DMS79 (cell line): ENCODE measurements at regions not wholly inside any gene's neighbourhood (a gene's known extent, or its start where the extent isn't known, plus 50 kb on each side); places are given as distances from the start of the nearest gene placed in this dataset.

Source experiments
- DNase-seq: peaks from one replicate; lab custom pipeline; 2025; lab: John Stamatoyannopoulos, UW

DNA sequence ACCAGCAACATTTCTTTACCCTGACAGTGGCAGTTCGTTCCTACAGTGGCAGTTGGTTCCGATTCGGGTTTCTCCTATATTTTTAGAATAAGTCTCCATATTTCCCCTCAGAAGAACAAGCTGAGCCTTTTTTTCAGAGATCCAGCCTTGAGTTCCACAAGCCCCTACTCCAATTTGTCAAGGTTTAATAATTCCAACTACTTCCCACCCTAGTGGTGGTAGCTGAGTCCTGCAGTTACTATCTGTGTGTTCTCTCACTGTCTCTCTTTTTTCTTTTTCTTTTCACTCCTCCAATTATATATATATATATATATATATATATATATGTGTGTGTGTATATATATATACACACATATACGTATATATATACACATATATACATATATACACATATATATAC, 1347.3 kb downstream of the PCDH9 start:
- DNase-seq, result no peak

DNA sequence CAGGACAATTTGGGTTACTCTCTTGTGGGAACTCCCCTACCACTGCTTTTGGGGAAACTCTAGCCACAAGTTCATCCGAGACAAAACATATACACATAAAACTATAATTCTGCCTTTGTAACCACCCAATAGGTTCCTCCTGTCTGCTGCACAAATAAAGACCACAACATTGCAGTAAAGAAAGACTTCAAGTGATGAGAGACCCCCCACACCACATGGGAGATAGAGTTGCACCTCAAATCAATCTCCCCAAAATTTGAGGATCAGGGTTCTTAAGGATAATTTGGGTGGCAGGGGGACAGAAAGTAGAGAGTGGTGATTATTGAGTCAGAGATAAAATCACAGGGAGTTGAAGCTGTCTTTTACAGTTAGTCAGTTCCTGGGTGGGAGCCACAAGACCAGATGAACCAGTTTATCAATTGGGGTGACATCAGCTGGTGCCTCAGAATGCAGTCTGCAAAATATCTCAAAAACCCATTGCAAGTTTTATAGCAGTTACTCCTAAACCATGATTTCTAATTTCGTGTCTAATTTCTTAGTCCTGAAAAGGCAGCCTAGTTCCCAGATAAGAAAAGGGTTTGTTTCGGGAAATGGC, 1348.5 kb downstream of the PCDH9 start:
- no peak for DNase-seq

DNA sequence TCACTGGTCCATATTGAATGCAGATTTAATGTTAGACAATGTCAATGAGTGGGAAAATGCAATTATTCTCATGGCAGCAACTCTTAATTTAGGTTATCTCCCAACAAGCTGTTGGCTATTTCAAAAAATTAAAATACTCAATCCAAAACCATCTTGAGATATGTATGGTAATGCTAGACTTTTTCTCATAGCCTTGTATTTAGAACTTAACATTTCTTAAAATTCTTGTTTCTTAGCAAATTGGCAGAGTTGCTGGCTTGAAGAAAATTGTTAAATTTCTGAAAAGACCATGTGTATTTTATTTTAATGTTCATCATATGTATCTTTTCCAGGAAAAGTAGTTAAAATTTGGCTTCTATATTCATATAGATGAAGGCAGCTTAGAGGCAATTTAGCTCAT, 1355.1 kb downstream of the PCDH9 start:
- no peak for DNase-seq

DNA sequence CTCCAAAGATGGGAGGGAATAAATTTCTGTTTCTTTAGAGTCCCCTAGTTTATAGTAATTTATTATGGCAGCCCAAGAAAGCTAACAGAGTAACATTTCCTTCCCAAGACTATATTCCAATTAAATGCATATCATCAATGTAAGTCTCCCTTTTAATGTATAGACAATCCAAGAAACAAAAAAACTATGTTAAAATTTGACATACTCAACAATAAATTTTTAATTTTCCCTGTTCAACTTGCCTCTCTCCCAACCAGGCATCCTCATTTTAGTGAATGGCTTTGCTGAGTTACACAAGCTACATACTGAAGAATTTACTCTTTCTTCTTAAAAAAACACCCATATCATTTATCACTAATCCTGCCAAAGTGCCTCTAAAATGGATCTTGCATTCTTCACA, 1357.7 kb downstream of the PCDH9 start:
- no peak for DNase-seq

DNA sequence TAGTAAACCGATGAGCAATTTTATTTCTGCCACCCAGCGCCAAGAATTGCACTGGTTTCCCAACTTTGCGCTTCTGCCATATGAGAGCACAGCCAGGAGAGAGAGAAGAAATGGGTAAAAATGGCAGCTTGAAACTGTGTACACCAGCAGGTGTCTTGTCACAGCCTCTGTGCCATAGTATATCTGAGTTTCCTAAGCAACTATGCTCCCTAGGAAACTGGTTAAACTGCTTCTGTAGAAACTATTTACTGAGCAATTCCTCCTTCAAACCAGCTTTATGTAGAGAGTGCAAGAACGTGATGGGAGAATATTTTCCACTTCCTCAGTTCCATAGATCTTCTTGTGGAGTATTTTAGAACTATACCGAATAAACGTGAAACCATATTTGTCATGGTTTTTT, 1361.3 kb downstream of the PCDH9 start:
- DNase-seq, result no peak

DNA sequence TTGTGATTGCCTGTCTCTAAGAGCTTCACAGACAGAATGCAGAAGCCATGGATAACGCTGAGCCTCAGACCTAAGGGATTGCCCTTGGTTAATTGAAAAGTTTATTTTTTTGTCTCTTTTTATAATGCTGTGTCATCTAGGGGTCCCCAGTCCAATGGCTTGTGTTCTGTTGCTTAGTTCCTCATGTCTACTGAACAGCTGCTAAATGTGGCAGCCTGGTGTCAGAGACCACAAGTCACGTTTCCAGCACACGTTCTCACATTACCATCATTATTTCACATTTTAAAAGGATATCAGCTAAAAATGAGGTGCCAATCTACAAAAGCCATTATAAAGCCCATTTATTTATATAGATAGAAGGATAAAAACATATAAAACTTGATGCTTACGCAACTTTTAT, 1362.0 kb downstream of the PCDH9 start:
- DNase-seq, result no peak

DNA sequence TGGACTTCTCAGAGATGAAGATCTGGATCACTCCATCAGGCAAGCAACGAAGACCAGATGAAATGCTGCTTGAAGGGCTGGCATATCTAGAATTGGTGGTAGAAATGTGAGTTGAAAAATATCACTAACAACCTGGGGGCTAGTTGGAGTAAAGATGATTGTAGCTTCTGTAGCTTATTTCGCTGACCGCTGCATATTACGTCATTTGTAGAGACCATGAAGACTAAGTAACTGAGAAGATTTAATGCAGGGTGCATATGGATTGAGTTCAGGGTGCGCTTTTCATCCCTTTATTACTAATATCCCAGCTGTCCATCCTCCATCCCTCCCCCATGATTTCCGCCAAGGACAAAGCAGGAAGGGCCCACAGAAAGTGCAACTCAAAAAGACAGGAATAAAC, 1364.0 kb downstream of the PCDH9 start:
- DNase-seq, result no peak

DNA sequence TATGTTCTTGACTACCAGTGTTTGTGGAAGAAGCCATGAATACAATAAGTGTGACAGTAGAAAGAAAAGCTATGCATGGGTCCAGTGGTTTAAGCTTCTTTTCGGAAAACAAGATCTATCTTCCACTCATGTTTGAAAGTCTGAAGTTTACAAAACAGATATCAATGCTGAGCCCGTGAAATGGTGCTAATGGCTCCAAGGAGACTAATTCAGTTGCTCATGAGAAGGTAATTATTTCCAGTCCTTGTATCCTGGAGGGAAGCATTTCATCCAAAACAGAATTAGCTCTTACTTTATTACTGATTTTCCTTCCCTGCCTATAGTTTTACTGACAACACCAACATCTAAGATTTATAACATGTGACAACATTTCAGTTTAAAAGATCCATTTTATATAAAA, 1364.9 kb downstream of the PCDH9 start:
- no peak for DNase-seq

DNA sequence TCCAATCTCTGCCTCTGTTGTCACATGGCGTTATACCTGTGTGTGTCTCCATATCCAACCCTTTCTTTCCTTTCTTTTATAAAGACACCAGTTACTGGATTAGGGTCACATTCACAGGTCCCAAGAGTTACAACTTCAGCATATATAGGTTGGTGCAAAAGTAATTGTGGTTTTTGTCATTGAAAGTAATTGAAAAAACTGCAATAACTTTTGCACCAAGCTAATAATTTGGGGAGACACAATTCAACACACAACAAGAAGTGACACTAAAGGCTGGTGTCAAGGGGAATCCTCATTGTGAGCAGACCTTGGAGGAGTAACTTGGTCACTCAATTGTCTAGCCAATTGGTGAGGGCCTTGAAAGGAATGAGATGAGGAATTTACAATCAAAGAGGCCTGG, 1366.1 kb downstream of the PCDH9 start:
- DNase-seq, result no peak

DNA sequence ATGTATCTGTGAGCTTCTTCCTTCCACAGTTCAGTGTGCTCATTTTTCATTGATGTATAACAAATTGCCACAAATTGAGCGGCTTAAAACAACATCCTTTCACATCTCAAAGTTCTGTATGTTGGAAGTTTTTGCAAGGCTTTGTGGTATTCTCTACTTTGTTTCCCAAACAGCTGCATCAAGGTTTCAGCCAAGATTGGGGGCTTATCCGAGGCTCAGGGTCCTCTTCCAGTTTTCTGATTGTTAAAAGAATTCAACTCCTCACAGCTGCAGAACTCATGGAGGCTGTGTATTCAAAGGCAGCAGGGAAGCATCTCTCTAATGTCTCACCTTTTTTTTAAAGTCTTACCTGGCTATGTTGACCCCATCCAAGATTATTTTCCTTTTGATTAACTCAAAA, 1369.8 kb downstream of the PCDH9 start:
- no peak for DNase-seq

DNA sequence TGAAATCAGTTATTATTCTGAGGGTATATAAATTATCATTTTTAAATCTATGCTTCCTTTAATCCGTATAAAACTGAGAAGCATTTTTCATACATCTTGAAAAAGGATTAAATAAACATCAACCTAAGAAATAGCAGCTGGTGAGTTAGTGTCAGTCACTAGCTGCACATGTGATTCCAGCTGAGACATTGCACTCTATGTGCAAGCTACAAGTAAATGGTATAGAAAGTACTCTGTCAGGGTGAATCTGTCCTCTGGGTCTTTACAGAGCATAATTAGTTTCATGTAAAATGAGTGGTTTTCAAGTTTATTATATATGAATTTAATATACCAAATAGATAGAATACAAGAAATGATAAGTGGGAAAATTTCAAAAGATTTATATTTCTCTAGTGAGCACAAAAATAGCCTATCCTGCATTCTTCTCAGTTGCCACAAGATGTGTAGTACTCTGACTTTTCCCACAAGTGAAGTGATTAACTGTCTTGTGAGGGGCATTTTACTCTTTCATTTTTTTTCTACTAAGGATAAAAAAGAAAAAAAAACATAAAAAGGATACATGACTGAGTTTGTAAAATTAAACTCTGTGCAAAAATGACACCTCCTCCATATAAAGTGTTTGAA, 1372.1 kb downstream of the PCDH9 start:
- DNase-seq, result no peak

DNA sequence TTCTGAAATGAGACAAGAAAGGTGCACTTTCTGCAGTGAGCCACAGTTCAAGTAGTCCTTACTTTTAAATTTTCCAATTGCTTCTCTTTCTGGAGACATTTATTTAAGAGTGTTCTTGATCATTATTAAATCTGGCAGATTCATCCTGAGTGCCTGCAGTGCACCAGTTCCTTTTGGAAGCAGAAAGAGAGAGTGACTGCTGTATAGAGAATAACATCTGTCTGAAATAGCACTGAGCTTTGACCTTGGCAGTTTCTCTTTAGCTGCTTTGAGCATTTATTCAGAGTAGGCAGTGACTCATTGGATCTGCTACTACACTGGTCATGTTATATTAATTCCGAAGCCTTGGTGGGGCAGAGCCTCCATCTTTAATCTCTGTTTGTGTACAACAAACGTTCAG, 1373.7 kb downstream of the PCDH9 start:
- DNase-seq, result no peak

DNA sequence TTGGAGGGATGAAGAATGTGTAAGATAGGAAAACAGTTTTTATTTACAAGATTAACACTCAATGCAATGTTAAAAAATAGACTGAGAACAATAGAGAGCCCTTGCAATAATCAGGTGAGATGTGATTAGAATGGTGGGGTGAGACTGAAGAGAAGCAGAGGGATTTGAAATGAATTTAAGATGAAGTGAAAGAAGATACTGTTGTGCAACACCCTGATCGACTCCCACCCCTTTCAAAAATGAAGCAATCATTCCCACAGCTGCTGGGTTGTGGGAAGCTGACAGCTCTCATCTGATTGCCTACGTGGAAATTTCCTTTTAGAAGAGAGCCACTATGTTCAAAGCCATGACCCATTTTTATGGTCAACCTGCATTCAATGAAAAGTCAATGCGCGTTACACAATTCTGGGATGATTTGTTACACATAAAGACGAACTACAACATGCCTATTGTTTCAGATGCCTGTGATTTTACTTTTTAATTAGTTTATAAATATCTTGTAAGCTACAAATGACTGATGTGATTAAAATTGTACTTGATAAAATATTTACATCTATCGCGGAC, 1374.8 kb downstream of the PCDH9 start:
- no peak for DNase-seq

DNA sequence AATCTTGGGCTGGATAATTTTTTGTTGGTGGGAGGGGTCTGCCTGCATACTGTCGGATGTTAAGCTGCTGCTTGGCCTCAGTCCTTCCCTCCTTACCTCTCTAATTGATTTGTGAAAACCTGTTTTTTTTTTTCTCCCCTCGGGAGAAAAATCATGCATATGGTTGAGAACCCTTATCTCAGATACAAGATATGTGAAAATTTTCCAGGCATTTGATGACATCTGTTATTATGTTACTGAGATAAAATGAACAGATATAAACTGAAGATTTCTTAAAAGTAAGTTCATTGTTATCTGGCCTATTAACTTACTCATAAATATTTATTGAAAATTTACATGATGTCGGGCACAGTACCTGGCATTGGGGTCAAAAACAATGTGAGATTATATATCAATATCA, 1375.7 kb downstream of the PCDH9 start:
- no peak for DNase-seq

DNA sequence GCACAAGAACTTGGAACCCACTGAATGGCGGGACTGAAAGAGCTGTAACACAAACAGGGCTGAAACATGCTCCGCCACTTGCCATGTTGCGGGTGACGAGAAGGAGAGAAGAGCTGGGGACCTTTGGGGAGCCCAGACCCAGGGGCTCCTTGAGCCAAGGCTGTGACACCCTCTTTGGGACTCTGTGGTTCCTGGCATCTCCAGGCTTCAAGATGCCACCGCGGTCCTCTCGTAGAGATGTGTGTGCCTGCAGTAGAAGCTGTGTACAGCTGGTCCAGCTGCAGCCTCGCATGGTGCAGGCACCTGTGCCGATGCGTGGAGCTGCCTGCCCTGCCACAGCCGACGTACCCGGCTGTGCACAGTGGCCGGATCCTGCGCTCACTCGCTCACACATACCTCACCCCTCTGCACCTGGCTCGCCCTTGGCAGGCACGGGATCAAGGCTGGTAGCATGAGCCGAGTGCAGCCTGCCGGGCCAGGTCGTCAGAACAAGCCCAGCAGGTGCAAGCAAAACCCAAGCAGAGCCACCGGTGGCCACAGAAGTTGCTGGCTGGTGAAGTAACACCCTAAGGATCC, 1385.8 kb downstream of the PCDH9 start:
- DNase-seq, result no peak

DNA sequence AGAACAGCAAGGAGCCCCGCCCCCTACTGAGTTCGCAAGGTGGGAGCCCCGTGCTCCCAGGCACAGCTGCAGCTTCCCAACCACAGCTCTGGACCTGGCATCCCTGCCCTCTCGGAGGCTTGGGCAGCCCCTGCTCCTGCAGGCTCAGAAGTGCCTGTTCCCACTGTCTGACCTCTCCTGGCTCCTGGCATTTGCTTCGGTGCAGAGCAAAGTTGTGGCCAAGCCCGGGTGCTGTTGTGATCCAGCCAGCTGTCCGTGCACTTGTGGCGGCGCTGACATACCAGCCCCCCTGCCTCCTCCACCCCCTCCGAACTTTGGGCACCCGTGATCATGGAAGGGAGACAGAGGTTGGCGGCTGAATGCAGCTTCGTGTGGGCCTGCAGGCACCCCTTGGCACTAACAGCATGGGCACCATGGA, 1386.8 kb downstream of the PCDH9 start:
- DNase-seq, result no peak

DNA sequence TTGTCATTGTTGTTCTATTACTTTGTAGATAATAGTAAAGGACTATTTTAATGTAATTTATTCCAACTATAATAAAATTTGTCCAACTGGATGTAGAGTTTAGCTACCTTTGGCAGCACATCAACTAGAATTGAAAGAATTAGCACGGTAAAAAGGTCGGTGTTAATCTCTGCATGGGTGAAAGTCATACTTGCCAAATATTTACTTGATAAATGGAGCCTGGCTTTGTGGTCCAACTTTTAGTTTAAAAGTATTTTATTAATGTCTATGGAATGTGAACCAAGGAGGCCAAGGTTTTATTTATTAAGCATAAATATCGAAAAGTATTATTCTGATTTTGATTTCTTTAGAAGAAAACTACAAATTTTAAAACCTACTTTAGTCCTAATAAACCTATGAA, 1389.0 kb downstream of the PCDH9 start:
- DNase-seq, result no peak

DNA sequence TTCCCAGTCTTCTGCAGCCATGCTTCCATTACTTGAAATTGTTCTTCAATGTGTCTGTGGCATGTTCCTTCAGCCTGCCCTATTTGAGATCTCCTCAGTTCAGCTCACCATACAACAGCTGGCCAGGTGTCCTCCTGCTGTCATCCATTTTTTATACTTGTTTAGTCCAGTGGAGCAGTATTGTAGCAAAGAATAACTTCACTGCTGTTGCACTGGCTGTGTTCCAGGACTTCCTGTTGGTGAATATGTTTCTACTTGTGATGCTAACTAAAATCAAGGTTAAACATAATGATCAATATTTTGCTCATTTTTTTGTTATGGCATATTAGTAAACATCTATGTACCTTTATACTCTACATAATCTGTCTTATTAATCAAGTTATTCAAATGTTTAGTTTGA, 1394.1 kb downstream of the PCDH9 start:
- no peak for DNase-seq

DNA sequence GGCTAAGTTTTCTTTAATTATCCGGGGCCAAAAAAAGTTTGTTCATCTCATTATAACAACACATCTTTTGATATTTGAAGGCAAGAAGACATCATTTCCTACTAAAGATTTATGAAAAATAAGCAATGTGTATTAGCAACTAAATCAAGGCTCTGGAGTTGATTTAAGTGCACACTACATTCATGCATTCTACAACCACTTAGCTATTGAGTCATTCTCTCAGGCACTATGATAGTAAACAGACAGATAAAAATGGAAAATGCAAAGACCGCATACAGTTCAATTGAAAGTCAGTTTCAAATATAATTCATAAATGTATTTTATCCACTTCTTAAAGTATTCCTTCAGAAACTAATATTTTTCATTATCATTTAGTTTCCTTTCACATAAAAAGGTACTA, 1395.2 kb downstream of the PCDH9 start:
- DNase-seq, result no peak

DNA sequence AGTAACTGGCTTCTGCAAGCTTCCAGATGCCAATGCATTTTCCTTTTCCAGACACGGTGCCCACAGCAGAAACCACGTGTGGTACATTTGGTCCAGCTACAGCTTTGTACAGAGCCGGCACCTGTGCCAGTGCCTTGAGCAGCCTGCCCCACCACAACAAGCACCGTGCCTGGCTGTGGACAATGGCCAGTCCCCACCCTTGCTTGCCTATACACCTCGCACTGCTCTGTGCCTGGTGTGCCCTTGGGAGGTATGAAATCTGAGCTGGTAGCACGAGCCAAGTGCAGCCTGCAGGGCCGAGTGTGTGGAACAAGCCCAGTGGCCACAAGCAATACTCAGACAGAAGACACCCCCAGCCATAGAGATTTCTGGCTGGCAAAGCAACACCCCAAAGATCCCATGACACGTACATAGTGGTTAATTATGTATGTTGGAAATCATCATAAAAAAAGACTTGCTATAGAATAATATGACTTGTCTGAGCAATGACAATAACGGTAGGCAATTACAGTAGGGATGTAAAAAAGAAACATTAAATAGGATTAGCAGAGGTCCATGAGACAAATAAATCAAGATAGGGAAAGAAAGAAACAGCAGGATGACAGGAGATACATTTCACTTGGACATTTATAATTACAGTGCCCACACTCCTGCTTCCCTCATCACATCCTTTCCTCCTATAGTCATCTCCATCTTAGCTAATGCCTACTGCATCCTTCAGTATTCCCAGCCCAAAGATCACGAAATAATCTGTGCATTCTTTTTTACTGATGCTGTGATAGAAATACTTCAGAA, 1399.5 kb downstream of the PCDH9 start:
- no peak for DNase-seq

DNA sequence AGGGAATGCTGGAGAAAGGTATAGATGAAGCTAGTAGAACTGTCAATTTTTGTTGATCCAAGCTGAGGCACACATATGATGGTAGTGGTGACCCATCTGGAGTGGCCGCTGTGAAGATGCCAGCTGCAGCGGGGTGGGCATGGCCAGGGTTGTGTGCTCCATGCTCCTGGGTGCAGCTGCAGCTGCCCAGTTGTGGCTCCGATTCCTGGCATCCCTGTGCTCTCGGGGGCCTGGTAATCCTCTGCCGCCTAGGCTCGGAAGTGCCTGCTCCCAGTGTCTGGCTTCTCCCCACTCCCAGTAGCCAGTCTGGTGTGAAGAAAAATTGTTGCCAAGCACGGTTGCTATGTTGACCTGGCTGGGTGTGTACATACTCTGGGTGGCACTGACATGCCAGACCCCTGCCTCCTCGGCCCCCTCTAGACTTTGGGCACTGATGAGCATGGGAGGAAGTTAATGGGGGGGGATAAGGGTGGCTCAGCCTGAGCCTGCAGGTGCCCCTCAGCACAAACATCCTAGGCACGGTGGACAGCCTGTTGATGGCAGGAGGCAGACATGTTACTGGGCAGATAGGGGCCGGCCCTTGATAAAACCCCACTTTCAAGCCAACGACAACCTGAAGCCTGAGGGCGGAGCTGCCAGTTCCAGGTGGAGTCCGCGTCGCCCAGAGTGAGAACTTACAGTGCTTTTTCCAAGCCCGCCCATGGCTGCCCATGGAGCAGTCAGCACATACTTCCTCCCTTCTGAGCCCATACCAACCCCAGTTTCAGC, 1400.7 kb downstream of the PCDH9 start:
- no peak for DNase-seq

DNA sequence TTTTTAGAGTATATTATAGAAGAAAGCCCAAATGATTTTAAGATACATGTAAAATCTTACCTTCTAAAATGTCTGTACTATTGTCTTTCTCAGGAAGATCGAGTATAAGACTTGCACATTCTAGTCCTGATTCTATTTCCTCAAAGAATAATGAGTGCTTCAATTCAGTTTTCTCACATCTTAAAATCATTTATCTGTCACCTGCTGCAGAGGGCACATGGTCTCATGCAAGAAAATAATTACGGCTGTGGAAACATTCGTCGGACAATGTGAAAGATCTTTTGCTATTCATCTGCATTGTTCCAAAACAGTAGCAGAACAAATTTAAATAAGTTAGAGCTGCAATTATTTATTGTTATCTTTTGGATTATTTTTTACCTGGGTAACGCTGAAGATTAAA, 1403.5 kb downstream of the PCDH9 start:
- DNase-seq, result no peak
